ENCODE measurements at regions not wholly inside any gene's neighbourhood (a gene's known extent, or its start where the extent isn't known, plus 50 kb on each side); places are given as distances from the start of the nearest gene placed in this dataset.

DNA sequence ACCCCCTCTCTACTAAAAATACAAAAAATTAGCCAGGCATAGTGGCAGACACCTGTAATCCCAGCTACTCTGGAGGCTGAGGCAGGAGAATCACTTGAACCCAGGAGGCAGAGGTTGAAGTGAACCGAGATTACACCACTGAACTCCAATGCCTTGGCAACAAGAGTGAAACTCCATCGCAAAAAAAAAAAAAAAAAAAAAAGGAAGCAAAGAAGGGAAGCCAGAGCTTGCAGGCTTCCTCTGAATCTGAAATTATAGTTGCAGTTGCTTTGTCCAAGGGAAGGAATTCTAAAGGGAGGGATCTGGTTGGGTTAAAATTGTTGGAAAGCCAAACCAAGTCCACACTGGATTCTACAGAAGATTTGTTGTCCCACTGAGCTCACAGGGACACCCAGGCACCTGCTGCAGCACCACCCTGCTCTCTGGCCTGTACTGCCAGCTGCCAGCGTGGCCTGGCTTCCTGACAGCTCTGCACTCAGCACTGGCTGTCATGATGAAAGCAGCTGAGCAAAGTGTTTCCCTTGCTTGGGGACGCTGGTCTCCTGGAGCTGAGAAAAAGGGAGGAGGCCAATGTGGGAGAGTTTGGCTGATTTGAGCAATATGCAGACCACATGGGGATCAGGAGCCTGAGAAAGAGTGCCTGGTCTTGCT is 88.8 kb upstream of the HES1 start:
- TF ChIP-seq, protein P1, sequence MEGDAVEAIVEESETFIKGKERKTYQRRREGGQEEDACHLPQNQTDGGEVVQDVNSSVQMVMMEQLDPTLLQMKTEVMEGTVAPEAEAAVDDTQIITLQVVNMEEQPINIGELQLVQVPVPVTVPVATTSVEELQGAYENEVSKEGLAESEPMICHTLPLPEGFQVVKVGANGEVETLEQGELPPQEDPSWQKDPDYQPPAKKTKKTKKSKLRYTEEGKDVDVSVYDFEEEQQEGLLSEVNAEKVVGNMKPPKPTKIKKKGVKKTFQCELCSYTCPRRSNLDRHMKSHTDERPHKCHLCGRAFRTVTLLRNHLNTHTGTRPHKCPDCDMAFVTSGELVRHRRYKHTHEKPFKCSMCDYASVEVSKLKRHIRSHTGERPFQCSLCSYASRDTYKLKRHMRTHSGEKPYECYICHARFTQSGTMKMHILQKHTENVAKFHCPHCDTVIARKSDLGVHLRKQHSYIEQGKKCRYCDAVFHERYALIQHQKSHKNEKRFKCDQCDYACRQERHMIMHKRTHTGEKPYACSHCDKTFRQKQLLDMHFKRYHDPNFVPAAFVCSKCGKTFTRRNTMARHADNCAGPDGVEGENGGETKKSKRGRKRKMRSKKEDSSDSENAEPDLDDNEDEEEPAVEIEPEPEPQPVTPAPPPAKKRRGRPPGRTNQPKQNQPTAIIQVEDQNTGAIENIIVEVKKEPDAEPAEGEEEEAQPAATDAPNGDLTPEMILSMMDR (IDR thresholded peaks at IDR 0.05) = no peak
- TF ChIP-seq POLR2A (IDR thresholded peaks at IDR 0.05) (no peak), POLR2AphosphoS5 (IDR thresholded peaks at IDR 0.05; ENCODE audit: insufficient read depth in 1 of 2, low read depth in 1 of 2) (no peak)
